Left cardiac atrium (tissue), 4 donors: ENCODE measurements at regions not wholly inside any gene's neighbourhood (a gene's known extent, or its start where the extent isn't known, plus 50 kb on each side); places are given as distances from the start of the nearest gene placed in this dataset.
"Not testable (repeated sequence)": the region's sequence is repeated elsewhere in the genome, so short reads cannot be mapped to it uniquely, and the experiment has no call there.

Experiments used
- ATAC-seq, 2 donors: fragments of 200-7000 bp; cut with Tn5 transposase; one replicate each; pipeline ENCODE4 v1.9.1; 2020; ENCODE audit warnings: mild to moderate bottlenecking in 2 of 2, moderate library complexity in 2 of 2
- DNase-seq: peaks from one replicate; pipeline ENCODE4 v3.0.0-alpha.2; 2020
- intact Hi-C, 2 donors: fragments of 100-400 bp; cut with DNase I; formaldehyde crosslinking; loops; one replicate each; pipeline versions ENCODE4 v1.14.1 to v1.15.1; 2022 to 2023
- donor health status: DM: no; HTN: yes; CAD: no.
- donor health status: DM: no; HTN: yes; CAD: no; lungs with severe emphysema.
- donor health status: DM: yes; HTN: yes; CAD: no.
- donor health status: Dilated cardiomyopathy.

- ATAC-seq (no peak), DNase-seq (no peak)
- intact Hi-C loops = loop anchor here (5.0 kb wide), 1 partner anchor 624 kb away; no protein-coding TSS in a partner anchor
These were observed 137.7 kb upstream of the RBMS3 start for GRCh38 chr3:29143151-29143550.

- DNase-seq = no peak
- intact Hi-C loops = loop anchor here (5.0 kb wide), 1 partner anchor 623 kb away; no protein-coding TSS in a partner anchor
- ATAC-seq = peak in 1 of 2 donors; percentile 9
These were observed 136.5 kb upstream of the RBMS3 start for GRCh38 chr3:29144361-29144760.

DNA sequence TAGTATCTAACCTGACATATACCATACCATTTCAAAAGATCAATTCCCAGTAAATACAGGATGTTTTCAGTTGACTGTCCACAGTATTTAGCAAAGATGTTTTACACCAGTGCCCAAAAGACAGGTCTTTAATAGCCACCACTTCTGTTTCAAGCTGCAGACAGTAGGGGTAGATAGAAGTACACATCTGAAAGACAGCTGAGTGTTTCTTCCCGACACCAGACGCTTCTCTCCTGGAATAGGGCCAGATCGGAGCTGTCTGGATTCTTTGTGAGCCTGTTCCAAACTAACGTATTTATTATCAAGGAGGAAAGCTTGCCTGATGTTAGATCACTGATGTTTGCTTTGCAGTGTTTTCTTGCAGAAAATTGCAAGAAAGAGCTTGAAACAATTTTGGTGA, 136.1 kb upstream of the RBMS3 start:
- peak; percentile 40 for DNase-seq
- peak; percentile 80 to 86 for ATAC-seq

DNA sequence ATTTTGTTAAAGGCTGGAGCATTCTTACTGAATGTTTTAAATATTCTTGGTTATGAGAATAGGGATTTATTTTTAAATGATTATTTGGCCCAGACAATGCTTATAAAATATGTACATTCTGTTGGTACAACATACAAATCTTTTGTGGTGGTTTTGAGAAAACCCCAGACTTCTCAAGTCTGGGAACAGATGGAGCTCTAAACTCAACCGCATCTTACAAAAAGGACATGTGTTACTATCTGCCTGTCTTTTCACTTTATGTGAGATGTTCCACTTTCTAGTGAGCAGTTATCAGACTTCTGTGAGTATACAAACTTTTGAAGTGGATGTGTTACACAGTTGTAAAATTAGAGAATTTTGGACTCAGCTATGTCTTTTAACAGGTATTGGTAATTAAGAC, 135.5 kb upstream of the RBMS3 start:
- ATAC-seq (no peak), DNase-seq (no peak)
- intact Hi-C loops = no loop called here

More for the DNA sequence above, 136.1 kb upstream of the RBMS3 start:
- intact Hi-C loops = loop anchor here (5.0 kb wide), 1 partner anchor 622 kb away; no protein-coding TSS in a partner anchor

DNA sequence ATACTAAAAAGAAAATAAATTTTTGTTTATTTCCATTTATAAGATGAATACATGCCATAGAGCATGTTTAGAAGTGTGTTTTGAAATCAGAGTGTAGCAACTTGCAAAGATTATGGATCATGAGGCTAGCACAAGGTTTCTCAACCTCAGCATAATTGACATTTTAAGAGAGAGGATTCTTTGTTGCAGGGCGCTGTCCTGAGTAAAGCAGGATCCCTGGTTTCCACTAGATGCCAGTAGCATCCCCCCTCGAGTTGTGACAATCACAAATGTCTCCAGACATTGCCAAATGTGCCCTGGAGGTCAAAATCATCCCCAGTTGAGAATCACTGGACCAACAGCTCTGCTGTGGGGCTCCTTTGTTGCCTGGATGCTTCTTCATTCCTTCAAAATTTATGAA, 128.5 kb upstream of the RBMS3 start:
- intact Hi-C loops = no loop called here
- DNase-seq (no peak), ATAC-seq (peak in 1 of 2 donors; percentile 67)

DNA sequence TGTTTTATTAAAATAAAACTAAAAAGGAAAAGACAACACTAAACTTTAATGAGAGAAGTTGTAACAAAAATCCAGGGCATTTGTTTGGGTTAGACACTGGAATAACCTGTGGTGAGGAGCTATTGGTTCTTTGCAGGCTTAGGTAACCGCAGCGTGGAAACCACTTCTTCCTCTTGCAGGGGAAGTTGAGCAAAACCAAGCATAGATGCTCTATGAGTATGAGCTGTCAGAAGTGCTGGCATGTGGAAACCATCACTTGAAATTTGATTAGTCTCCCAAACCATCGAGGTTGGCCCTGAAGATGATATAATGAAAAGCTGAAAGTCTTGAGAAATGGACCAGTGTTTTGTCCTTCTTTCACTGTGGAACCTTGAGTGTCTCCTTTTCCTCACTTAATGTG, 127.1 kb upstream of the RBMS3 start:
- ATAC-seq = no peak
- no peak for DNase-seq
- intact Hi-C loops = no loop called here

- intact Hi-C loops = no loop called here
- ATAC-seq (peak in 1 of 2 donors; percentile 26), DNase-seq (no peak)
These were observed 124.7 kb upstream of the RBMS3 start for GRCh38 chr3:29156086-29156715.

- intact Hi-C loops = no loop called here
- DNase-seq (no peak), ATAC-seq (no peak)
These were observed 116.0 kb upstream of the RBMS3 start for GRCh38 chr3:29164825-29165224.

DNA sequence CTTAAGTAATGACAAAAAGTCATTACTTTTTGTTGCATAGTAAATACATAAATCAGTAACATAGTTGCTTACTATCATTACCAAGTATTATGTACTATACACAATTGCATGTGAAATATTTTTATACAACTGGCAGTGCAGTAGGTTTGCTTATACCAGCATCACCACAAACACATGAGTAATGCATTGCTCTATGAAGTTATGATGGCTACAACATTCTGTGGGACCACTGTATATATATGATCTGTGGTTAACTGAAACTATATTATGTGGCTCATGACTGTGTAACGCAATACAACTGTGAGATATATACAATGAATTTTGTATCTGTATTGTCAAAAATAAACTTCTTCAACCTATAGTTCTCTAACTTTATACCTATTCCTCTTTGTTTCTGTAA, 113.7 kb upstream of the RBMS3 start:
- ATAC-seq = no peak
- no peak for DNase-seq
- intact Hi-C loops = no loop called here

- intact Hi-C loops = no loop called here
- ATAC-seq (no peak), DNase-seq (no peak)
These were observed 112.8 kb upstream of the RBMS3 start for GRCh38 chr3:29168081-29168480.

GRCh38 chr3:29168696-29169095, 112.2 kb upstream of the RBMS3 start:
- no peak for DNase-seq
- intact Hi-C loops = no loop called here
- ATAC-seq = no peak

- DNase-seq = no peak
- ATAC-seq = no peak
These were observed 111.4 kb upstream of the RBMS3 start for GRCh38 chr3:29169451-29169850.

DNA sequence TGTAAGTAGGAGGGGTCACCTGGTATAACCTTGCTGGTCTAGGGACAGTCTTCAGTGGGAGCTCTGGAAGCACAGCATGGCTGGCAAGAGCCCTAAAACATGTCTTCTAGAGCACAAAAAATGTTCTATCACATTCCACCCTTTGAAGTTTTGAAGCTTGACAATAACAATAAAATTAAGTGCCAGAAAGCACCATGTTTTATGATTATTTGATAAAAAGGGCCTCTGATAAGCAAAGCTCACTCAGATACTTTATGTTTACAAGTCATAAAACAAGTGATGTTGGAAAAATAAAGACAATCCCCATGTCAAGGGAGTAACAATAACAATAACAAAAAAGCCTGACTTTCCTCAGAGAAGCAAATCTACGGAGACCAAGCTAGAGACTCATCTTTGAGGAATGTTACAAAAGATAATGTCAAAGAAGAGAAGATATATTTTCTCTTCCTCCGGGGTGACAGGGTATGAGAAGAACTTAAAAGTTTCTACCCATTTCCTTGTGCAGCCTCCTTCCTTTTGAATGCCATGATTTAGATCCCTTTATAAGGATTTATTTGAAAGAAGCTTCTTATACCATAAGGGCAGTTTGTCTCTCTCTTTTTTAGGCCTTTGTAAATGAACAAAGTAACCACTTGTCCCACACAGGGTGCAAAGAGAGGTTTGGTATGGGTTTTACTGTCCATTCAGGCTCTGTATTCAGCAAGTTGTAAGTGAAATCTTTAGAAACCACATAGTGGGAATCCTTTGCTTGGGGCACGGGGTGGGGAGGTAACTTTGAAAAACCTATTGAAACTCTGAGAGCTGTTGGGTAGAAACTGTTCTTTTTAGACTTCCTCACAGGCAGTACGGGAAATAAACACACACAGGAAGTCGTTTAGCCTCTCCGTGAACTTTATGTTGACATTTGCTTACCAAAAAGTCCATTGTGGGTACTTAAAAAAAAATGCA, 109.6 kb upstream of the RBMS3 start:
- ATAC-seq (peak; percentile 48 to 70), DNase-seq (no peak)
- intact Hi-C loops = no loop called here

More at GRCh38 chr3:29169451-29169850, 111.4 kb upstream of the RBMS3 start:
- intact Hi-C loops = no loop called here

- peak; percentile 29 for DNase-seq
- intact Hi-C loops = no loop called here
These were observed 104.4 kb upstream of the RBMS3 start for GRCh38 chr3:29176501-29176900.

GRCh38 chr3:29178809-29179793, 101.8 kb upstream of the RBMS3 start:
- DNase-seq (no peak), ATAC-seq (peak; percentile 47 to 51)
- intact Hi-C loops = no loop called here

More at GRCh38 chr3:29176501-29176900, 104.4 kb upstream of the RBMS3 start:
- peak; percentile 86 to 94 for ATAC-seq

DNA sequence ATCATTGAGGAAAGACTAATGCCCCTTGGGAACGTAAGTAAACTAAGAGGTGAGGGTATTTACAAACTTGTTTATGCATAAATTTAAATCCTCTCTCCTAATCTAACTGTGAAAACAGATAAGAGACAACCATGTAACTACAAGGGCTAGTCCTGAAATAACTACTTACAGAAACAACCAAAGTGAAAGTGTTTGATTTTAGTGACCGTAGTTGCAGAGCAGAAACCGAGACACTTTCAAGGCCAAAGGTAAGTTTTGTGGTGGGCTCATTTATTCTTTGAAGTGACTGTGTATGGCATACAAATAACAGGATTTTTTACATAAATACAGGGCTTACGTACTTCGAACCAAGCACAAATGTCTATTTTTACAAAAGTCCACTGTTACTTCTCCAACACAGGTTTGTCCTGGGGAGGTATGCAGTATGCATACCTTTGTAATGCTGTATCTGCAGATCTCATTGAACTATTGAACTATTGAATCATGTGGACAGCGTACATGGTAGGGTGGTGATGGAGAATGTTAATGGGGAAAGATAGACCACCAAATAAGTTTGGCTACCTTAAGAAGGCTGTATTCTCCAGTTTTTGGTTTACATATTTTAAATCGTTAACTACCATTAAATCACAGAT, 99.6 kb upstream of the RBMS3 start:
- no peak for ATAC-seq

DNA sequence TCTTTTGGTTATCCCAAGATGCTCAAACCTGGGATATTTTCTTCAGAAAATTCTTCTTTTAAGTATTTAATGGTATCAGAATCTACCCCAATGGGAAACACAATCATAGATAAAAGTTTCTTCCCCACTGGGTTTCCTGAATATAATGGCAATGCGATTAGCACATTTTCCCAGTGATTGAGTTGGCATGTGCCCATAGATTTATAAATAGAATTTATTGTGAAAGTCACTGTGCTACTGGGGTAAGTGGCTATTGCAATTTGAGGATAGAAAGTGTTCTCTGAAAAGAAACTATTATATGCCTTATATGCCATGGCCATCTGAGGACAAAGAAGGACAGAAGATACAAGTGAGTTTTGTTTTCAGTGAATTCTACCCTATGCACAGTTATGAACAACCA, 99.0 kb upstream of the RBMS3 start:
- no peak for DNase-seq
- intact Hi-C loops = no loop called here
- no peak for ATAC-seq

More for the DNA sequence above, 99.6 kb upstream of the RBMS3 start:
- intact Hi-C loops = no loop called here
- no peak for DNase-seq

- peak; percentile 53 for ATAC-seq
- DNase-seq, intact Hi-C loops: not testable (repeated sequence)
These were observed 98.0 kb upstream of the RBMS3 start for GRCh38 chr3:29182828-29183227.
